WTC11 (cell line): ENCODE measurements at regions not wholly inside any gene's neighbourhood (a gene's known extent, or its start where the extent isn't known, plus 50 kb on each side); places are given as distances from the start of the nearest gene placed in this dataset.

Experiments
- ATAC-seq: fragments of 200-7000 bp; cut with Tn5 transposase; 2 replicates; pipeline ENCODE4 v1.10.0; 2021; ENCODE audit warnings: mild to moderate bottlenecking, moderate library complexity
- CTCF ChIA-PET: fragments of 300-600 bp; sonication (Branson Sonifier 250); formaldehyde crosslinking; loops from one replicate; lab custom pipeline; 2021; ENCODE audit warnings: antibody characterized with exemption; lab: Charles Lee
- POLR2A ChIA-PET: fragments of 350-600 bp; sonication (Branson Sonifier 250); formaldehyde crosslinking; loops from one replicate; lab custom pipeline; 2021; ENCODE audit warnings: antibody characterized with exemption; lab: Charles Lee
- DNase-seq: peaks from one replicate; pipeline ENCODE4 v3.0.0; 2021; ENCODE audit warnings: low spot score
- H3K27ac Mint-ChIP-seq: 2 replicates; pipeline ENCODE4 v1.8.0; 2021; ENCODE audit warnings: mixed read lengths
- H3K27me3 Mint-ChIP-seq: 2 replicates; pipeline ENCODE4 v1.8.0; 2021; ENCODE audit warnings: low read depth, mild to moderate bottlenecking, moderate library complexity, mixed read lengths
- H3K36me3 Mint-ChIP-seq: 2 replicates; pipeline ENCODE4 v1.8.0; 2021; ENCODE audit warnings: mixed read lengths
- H3K4me1 Mint-ChIP-seq: 2 replicates; pipeline ENCODE4 v1.8.0; 2022; ENCODE audit warnings: mixed read lengths
- H3K4me3 Mint-ChIP-seq: 2 replicates; pipeline ENCODE4 v1.8.0; 2021; ENCODE audit warnings: mild to moderate bottlenecking, moderate library complexity, mixed read lengths
- H3K9me3 Mint-ChIP-seq: 2 replicates; pipeline ENCODE4 v1.8.0; 2021; ENCODE audit warnings: mixed read lengths
- AR ChIP-seq: fragments of 250-450 bp; sonication (Bioruptor Pico); IDR thresholded peaks from 2 replicates; pipeline ENCODE4 v1.9.0; 2021; ENCODE audit warnings: mild to moderate bottlenecking
- CDX4 ChIP-seq: fragments of 250-450 bp; sonication (Bioruptor Pico); IDR thresholded peaks from 2 replicates; pipeline ENCODE4 v1.9.0; 2021; ENCODE audit warnings: moderate library complexity, mild to moderate bottlenecking, inconsistent platforms, borderline replicate concordance
- CREM ChIP-seq: sonication (generic); formaldehyde crosslinking; IDR thresholded peaks from 2 replicates; pipeline ENCODE4 v1.8.1; 2022; ENCODE audit warnings: mild to moderate bottlenecking, missing genetic modification reagents, moderate library complexity
- EMX1 ChIP-seq: fragments of 250-450 bp; sonication (Bioruptor Pico); IDR thresholded peaks from 2 replicates; pipeline ENCODE4 v1.8.0; 2021; ENCODE audit warnings: mild to moderate bottlenecking
- FOXJ3 ChIP-seq: sonication (generic); formaldehyde crosslinking; IDR thresholded peaks from 2 replicates; pipeline ENCODE4 v1.9.0; 2021; ENCODE audit warnings: missing genetic modification reagents, mild to moderate bottlenecking, borderline replicate concordance
- MLX ChIP-seq: sonication (generic); formaldehyde crosslinking; IDR thresholded peaks from 2 replicates; pipeline ENCODE4 v1.8.1; 2023; ENCODE audit warnings: mild to moderate bottlenecking, missing genetic modification reagents, moderate library complexity
- NR2C2 ChIP-seq: sonication (generic); formaldehyde crosslinking; IDR thresholded peaks from 2 replicates; pipeline ENCODE4 v1.8.0; 2022; ENCODE audit warnings: mild to moderate bottlenecking, missing genetic modification reagents
- PRDM15 ChIP-seq: sonication (generic); formaldehyde crosslinking; IDR thresholded peaks from 2 replicates; pipeline ENCODE4 v1.8.0; 2022; ENCODE audit warnings: missing genetic modification reagents
- PRRX2 ChIP-seq: fragments of 250-450 bp; sonication (Bioruptor Pico); IDR thresholded peaks from 2 replicates; pipeline ENCODE4 v1.8.0; 2021; ENCODE audit warnings: mild to moderate bottlenecking
- TEAD1 ChIP-seq: sonication (generic); formaldehyde crosslinking; IDR thresholded peaks from 2 replicates; pipeline ENCODE4 v1.8.0; 2022; ENCODE audit warnings: mild to moderate bottlenecking, missing genetic modification reagents
- TEAD4 ChIP-seq: sonication (generic); formaldehyde crosslinking; IDR thresholded peaks from 2 replicates; pipeline ENCODE4 v1.8.0; 2022; ENCODE audit warnings: mild to moderate bottlenecking, missing genetic modification reagents
- ZBTB21 ChIP-seq: sonication (generic); formaldehyde crosslinking; IDR thresholded peaks from 2 replicates; pipeline ENCODE4 v1.8.1; 2023; ENCODE audit warnings: mild to moderate bottlenecking, missing genetic modification reagents, borderline replicate concordance
- ZNF232 ChIP-seq: sonication (generic); formaldehyde crosslinking; IDR thresholded peaks from 2 replicates; pipeline ENCODE4 v1.8.0; 2022; ENCODE audit warnings: mild to moderate bottlenecking, missing genetic modification reagents
- ZNF263 ChIP-seq: sonication (generic); formaldehyde crosslinking; IDR thresholded peaks from 2 replicates; pipeline ENCODE4 v1.8.1; 2022; ENCODE audit warnings: low read depth, mild to moderate bottlenecking, moderate library complexity, missing genetic modification reagents
- ZNF317 ChIP-seq: sonication (generic); formaldehyde crosslinking; IDR thresholded peaks from 2 replicates; pipeline ENCODE4 v1.8.1; 2023; ENCODE audit warnings: low read depth, mild to moderate bottlenecking, moderate library complexity, missing genetic modification reagents, borderline replicate concordance
- ZNF416 ChIP-seq: fragments of 250-450 bp; sonication (Bioruptor Pico); IDR thresholded peaks from 2 replicates; pipeline ENCODE4 v1.9.0; 2021; ENCODE audit warnings: mild to moderate bottlenecking, inconsistent platforms
- ZNF512 ChIP-seq: sonication (generic); formaldehyde crosslinking; IDR thresholded peaks from 2 replicates; pipeline ENCODE4 v1.8.1; 2022; ENCODE audit warnings: missing genetic modification reagents, borderline replicate concordance

GRCh38 chr2:79210274-79210917 lies 50.8 kb upstream of the REG3A start:
- Mint-ChIP-seq H3K9me3 (peaks cover 10% of the 10 kb centered on the region), H3K4me3 (no peak overlapping the region), H3K27ac (peak overlapping the region; percentile 59; the same call in 1 of the 2 replicates), H3K36me3 (peaks cover 4% of the 10 kb centered on the region), H3K27me3 (no peaks in the 10 kb centered on the region), H3K4me1 (peaks cover 31% of the 10 kb centered on the region)
- no peak for TF ChIP-seq ZNF512 (CRISPR knock-in tag)
- no peak for TF ChIP-seq ZNF317 (CRISPR knock-in tag)
- TF ChIP-seq ZNF263 (CRISPR knock-in tag), result no peak
- TF ChIP-seq CDX4, result no peak
- TF ChIP-seq TEAD1 (CRISPR knock-in tag), result no peak
- TF ChIP-seq ZNF416, result no peak
- no peak for TF ChIP-seq ZBTB21 (CRISPR knock-in tag)
- TF ChIP-seq TEAD4 (CRISPR knock-in tag), result no peak
- no peak for TF ChIP-seq FOXJ3 (CRISPR knock-in tag)
- no peak for TF ChIP-seq AR (CRISPR knock-in tag)
- TF ChIP-seq PRRX2 (CRISPR knock-in tag), result no peak
- TF ChIP-seq EMX1, result no peak
- TF ChIP-seq PRDM15 (CRISPR knock-in tag), result no peak
- TF ChIP-seq MLX (CRISPR knock-in tag), result no peak
- no peak for TF ChIP-seq ZNF232 (CRISPR knock-in tag)
- TF ChIP-seq NR2C2 (CRISPR knock-in tag), result no peak
- no peak for TF ChIP-seq CREM (CRISPR knock-in tag)
- DNase-seq (no peak), ATAC-seq (no peak)
- CTCF ChIA-PET, result interaction anchor here (0.9 to 3.0 kb wide), 4 partner anchors 9 to 168 kb away, joined by 3 to 23 read pairs (median 4); no protein-coding TSS in a partner anchor
- POLR2A ChIA-PET, result no interaction called here
